ENCODE measurements at regions not wholly inside any gene's neighbourhood (a gene's known extent, or its start where the extent isn't known, plus 50 kb on each side); places are given as distances from the start of the nearest gene placed in this dataset.

DNA sequence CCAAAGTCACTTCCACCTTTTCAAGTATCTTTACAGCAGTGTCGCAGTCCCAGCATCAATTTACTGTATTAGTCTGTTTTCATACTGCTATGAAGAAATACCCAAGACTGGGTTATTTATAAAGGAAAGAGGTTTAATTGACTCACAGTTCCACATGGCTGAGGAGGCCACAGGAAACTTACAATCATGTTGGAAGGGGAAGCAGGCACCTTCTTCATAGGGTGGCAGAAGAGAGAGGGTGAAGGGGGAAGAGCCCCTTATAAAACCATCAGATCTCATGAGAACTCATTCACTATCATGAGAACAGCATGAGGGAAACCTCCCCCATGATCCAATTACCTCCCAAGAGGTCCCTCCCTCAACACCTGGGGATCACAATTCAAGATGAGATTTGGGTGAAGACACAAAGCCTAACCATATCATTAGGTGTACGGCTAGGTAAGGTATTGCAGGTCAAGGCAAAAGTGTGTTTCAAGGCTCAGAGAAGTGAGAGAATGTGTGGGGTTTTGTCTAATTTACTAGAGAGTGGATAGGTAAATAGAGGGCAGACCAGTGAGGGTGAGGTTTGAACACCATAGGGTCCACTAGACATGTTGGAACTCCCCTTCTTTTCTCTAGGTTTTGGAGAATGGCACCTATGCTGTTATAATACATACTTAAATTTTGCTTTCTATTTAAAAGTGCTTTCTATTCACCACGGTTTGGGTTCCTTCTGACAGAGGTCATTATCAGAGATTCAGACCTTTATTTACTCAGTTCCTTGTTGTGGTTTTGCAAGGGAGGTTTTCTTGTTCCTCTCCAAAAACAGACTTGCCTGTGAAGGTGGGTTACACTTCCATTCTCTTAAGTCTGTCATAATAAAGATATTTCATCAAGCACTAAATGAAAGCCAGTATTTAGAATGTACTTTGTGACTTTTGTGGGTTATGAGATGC, 186.6 kb downstream of the CPEB2 start:
- TF ChIP-seq, protein P1, sequence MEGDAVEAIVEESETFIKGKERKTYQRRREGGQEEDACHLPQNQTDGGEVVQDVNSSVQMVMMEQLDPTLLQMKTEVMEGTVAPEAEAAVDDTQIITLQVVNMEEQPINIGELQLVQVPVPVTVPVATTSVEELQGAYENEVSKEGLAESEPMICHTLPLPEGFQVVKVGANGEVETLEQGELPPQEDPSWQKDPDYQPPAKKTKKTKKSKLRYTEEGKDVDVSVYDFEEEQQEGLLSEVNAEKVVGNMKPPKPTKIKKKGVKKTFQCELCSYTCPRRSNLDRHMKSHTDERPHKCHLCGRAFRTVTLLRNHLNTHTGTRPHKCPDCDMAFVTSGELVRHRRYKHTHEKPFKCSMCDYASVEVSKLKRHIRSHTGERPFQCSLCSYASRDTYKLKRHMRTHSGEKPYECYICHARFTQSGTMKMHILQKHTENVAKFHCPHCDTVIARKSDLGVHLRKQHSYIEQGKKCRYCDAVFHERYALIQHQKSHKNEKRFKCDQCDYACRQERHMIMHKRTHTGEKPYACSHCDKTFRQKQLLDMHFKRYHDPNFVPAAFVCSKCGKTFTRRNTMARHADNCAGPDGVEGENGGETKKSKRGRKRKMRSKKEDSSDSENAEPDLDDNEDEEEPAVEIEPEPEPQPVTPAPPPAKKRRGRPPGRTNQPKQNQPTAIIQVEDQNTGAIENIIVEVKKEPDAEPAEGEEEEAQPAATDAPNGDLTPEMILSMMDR (conservative IDR thresholded peaks at IDR 0.05; ENCODE audit: low read length) = no peak
- no peak for TF ChIP-seq EZH2phosphoT487 (IDR thresholded peaks at IDR 0.05; ENCODE audit: borderline replicate concordance, low read depth, low read length)

Data from OCI-LY7 (cell line).